HFF-Myc (cell line): ENCODE measurements at regions not wholly inside any gene's neighbourhood (a gene's known extent, or its start where the extent isn't known, plus 50 kb on each side); places are given as distances from the start of the nearest gene placed in this dataset.

Experiments used
- DNase-seq: peaks from one replicate; pipeline ENCODE4 v3.0.0-alpha.2; 2011; ENCODE audit warnings: low read depth; ENCODE audit errors: extremely low read depth
- H3K4me3 ChIP-seq: replicated peaks from 2 replicates; pipeline ENCODE4 v1.5.1; 2011; ENCODE audit warnings: low read depth, mild to moderate bottlenecking, control low read depth, low read length
- TF ChIP-seq, protein P1 (sequence below): IDR thresholded peaks from 2 replicates; pipeline ENCODE4 v1.5.1; 2012; ENCODE audit warnings: mild to moderate bottlenecking, low read depth, low read length, control low read depth; ENCODE audit errors: missing control alignments

DNA sequence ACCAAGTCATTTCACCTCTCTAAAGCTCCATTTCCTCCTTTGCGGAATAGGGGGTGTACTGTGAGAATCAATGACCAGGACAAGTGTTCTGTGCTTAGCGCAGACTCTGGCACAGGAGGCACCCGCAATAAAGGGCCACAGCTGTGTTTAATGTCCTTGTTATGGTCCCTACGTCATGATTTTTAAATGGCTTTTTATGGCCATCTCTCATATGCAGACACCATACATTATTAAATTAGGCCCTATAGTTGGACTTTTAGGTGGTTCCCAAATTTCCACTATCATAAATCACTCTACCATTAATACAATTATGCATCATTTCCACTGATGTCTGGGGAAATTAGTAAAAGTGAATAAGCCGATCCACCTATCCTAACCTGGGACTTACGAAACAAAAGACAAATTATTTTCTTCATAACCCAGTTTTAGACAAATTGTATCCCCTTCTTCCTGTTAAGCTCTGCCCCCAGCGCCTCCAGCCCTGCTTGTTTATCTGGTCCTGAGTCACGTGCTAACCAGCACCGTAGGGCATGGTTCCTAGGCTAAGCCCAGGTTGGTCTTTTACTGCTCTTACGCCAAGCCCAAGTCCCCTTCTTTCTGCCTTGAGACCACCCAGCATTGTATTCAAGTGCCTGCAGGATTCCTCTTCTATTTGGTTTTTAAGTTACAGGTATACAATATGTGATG is 278.3 kb downstream of the SHQ1 start:
- TF ChIP-seq, protein P1, sequence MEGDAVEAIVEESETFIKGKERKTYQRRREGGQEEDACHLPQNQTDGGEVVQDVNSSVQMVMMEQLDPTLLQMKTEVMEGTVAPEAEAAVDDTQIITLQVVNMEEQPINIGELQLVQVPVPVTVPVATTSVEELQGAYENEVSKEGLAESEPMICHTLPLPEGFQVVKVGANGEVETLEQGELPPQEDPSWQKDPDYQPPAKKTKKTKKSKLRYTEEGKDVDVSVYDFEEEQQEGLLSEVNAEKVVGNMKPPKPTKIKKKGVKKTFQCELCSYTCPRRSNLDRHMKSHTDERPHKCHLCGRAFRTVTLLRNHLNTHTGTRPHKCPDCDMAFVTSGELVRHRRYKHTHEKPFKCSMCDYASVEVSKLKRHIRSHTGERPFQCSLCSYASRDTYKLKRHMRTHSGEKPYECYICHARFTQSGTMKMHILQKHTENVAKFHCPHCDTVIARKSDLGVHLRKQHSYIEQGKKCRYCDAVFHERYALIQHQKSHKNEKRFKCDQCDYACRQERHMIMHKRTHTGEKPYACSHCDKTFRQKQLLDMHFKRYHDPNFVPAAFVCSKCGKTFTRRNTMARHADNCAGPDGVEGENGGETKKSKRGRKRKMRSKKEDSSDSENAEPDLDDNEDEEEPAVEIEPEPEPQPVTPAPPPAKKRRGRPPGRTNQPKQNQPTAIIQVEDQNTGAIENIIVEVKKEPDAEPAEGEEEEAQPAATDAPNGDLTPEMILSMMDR = no peak

GRCh38 chr3:72568083-72568482 is 280.2 kb downstream of the SHQ1 start:
- no peak for DNase-seq

More for the DNA sequence above, 278.3 kb downstream of the SHQ1 start:
- no peak overlapping the region for H3K4me3 ChIP-seq
- no peak for DNase-seq

GRCh38 chr3:72567474-72567873 is 280.8 kb downstream of the SHQ1 start:
- no peak for DNase-seq
- no peak overlapping the region for H3K4me3 ChIP-seq
- TF ChIP-seq, protein P1 = no peak

More at GRCh38 chr3:72568083-72568482, 280.2 kb downstream of the SHQ1 start:
- TF ChIP-seq, protein P1 = no peak
- H3K4me3 ChIP-seq = no peak overlapping the region

GRCh38 chr3:72565593-72565992 is 282.7 kb downstream of the SHQ1 start:
- no peak overlapping the region for H3K4me3 ChIP-seq
- TF ChIP-seq, protein P1 = no peak
- DNase-seq = no peak

- no peak overlapping the region for H3K4me3 ChIP-seq
- TF ChIP-seq, protein P1 = no peak
- DNase-seq = no peak
These were observed 284.4 kb downstream of the SHQ1 start for GRCh38 chr3:72563690-72564370.

DNA sequence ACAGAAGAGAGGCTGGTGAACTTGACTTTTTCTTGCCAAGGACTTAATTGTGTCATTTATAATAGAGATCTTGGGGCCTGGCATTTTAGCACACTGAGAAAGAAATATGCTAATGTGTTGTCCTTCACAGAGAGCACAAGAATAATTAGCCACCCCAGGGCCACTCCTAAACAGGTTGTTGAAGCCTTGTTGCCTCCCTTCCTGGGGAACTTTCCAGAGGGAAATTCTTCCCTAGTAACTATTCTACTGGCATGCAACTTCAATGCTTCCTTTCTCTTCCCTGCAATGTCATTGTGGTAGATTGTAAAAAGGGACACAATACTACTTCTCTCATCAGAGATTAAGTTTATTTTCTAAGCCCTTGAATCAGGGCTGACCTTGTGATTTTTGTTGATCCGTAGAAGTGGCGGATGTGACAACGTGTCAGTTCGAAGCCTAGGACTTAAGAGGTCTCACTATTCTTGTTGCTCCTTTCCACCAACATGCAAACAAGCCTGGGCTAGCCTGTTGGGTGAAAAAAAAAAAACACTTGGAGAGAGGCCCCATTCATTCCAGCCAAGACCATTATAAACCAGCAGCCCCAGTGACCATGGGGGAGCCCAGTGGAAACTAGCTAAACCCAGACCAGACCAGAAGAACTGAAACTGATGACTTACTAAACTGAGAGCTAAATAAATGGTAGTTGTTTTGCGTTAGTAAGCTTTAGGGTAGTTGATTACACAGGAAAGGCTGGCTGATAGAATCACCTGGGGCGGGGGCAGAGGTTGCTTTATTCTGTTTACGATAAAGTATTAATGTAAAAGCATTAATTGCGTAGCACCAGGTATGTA is 287.2 kb downstream of the SHQ1 start:
- no peak overlapping the region for H3K4me3 ChIP-seq
- DNase-seq = no peak
- TF ChIP-seq, protein P1 = no peak
